ENCODE measurements at regions not wholly inside any gene's neighbourhood (a gene's known extent, or its start where the extent isn't known, plus 50 kb on each side); places are given as distances from the start of the nearest gene placed in this dataset.
"Not testable (repeated sequence)": the region's sequence is repeated elsewhere in the genome, so short reads cannot be mapped to it uniquely, and the experiment has no call there.

GRCh38 chr5:25418319-25418859 lies 773.6 kb upstream of the CDH10 start:
- intact Hi-C loops (cut with DNase I) = no loop called here

DNA sequence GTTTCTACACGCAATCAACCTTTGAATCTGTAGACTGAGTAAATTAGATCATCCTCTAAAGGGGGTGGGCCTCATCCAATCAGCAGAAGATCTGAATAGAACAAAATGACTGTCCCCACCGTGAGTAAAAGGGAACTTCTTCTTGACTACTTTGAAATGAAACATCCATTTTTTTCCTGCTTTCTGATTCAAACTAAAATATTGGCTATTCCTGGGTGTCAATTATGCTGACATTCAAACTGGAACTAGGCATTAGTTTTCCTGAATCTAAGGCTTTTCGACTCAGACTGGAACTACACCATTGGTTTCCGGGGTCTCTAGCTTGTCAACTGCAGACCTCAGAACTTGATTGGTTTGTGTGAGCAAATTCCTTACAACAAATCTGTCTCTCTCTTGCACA lies 772.2 kb upstream of the CDH10 start:
- no peaks in the 10 kb centered on the region for H3K9me3 ChIP-seq
- no peaks in the 10 kb centered on the region for H3K27me3 ChIP-seq
- no peaks in the 10 kb centered on the region for H3K4me1 ChIP-seq
- no peak for DNase-seq (ENCODE audit: low spot score in 2 of 2)
- no peak overlapping the region for H3K27ac ChIP-seq
- no peak overlapping the region for H3K4me3 ChIP-seq
- H3K36me3 ChIP-seq = no peaks in the 10 kb centered on the region
- TF ChIP-seq CTCF (IDR thresholded peaks at IDR 0.05) = no peak
- intact Hi-C loops (cut with DNase I) = no loop called here

More at GRCh38 chr5:25418319-25418859, 773.6 kb upstream of the CDH10 start:
- Histone ChIP-seq H3K27ac (no peak overlapping the region), H3K27me3 (no peaks in the 10 kb centered on the region), H3K36me3 (no peaks in the 10 kb centered on the region), H3K4me3 (no peak overlapping the region), H3K9me3 (no peaks in the 10 kb centered on the region), H3K4me1 (no peaks in the 10 kb centered on the region)
- TF ChIP-seq CTCF (IDR thresholded peaks at IDR 0.05) = no peak
- DNase-seq (ENCODE audit: low spot score in 2 of 2) = no peak

- no peaks in the 10 kb centered on the region for H3K36me3 ChIP-seq
- intact Hi-C loops (cut with DNase I) = no loop called here
- no peak for DNase-seq (ENCODE audit: low spot score in 2 of 2)
- H3K27me3 ChIP-seq = no peaks in the 10 kb centered on the region
- H3K4me3 ChIP-seq = no peak overlapping the region
- H3K4me1 ChIP-seq = no peaks in the 10 kb centered on the region
- H3K27ac ChIP-seq = no peak overlapping the region
- no peaks in the 10 kb centered on the region for H3K9me3 ChIP-seq
- TF ChIP-seq CTCF (IDR thresholded peaks at IDR 0.05) = no peak
These were observed 771.2 kb upstream of the CDH10 start for GRCh38 chr5:25415970-25416369.

DNA sequence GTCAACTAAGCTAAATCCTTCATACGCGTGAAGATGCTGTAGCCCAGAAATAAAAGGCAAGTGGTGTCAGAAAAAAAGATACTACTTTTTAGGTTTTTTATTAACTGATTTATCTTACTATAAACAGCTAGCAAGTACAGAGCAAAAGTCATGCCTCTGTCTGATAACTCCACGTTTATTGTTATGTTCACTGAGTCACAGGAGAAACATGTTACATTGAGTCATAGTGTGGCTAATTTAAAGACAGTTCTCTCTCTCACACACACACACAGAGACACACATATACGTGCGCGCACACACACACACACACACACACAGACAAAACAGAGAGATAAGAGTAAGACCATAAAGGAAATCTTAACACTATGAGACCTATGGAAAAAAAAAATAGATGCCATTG lies 770.0 kb upstream of the CDH10 start:
- no peak overlapping the region for H3K27ac ChIP-seq
- no peaks in the 10 kb centered on the region for H3K36me3 ChIP-seq
- H3K27me3 ChIP-seq = no peaks in the 10 kb centered on the region
- intact Hi-C loops (cut with DNase I) = no loop called here
- DNase-seq (ENCODE audit: low spot score in 2 of 2) = no peak
- no peak for TF ChIP-seq CTCF (IDR thresholded peaks at IDR 0.05)
- H3K4me1 ChIP-seq = no peaks in the 10 kb centered on the region
- H3K4me3 ChIP-seq = no peak overlapping the region
- no peaks in the 10 kb centered on the region for H3K9me3 ChIP-seq

DNA sequence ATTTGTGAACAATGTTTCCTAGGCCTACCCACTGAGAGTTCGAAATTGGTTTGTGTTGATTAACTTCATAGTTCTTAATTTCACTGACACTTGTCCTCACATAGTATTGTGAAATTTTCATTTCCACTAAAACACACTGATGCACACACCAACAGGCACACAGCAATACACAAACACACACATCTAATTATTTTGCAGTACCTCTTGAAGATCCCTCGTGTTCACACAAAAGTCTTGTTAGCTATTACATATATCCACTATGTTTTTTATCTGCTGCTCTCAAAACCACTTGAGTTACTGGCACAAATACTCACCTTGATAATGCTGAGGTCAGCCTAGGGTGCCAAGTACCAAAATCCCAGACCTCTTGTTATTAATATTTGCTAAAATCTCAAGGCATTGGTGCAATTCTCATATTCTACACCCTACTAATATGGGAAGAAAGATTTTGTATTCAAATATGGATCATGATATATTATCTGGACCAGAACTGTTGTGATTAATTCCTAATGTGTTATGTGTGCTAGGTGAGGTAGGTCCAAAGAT lies 767.4 kb upstream of the CDH10 start:
- no peak for TF ChIP-seq CTCF (IDR thresholded peaks at IDR 0.05)
- H3K4me3 ChIP-seq = no peak overlapping the region
- intact Hi-C loops (cut with DNase I) = no loop called here

GRCh38 chr5:25407365-25407764 lies 762.6 kb upstream of the CDH10 start:
- H3K4me3 ChIP-seq; H3K9me3 ChIP-seq; H3K36me3 ChIP-seq; H3K4me1 ChIP-seq; H3K27ac ChIP-seq; intact Hi-C loops (cut with DNase I); H3K27me3 ChIP-seq; DNase-seq (ENCODE audit: low spot score in 2 of 2): not testable (repeated sequence)

More for the DNA sequence above, 767.4 kb upstream of the CDH10 start:
- no peak for DNase-seq (ENCODE audit: low spot score in 2 of 2)
- Histone ChIP-seq H3K27ac (no peak overlapping the region), H3K27me3 (no peaks in the 10 kb centered on the region), H3K4me1 (no peaks in the 10 kb centered on the region), H3K36me3 (no peaks in the 10 kb centered on the region), H3K9me3 (peaks cover 0 to 7% of the 10 kb centered on the region in 2 donors)
